Suprapubic skin (tissue), 4 donors: ENCODE measurements at regions not wholly inside any gene's neighbourhood (a gene's known extent, or its start where the extent isn't known, plus 50 kb on each side); places are given as distances from the start of the nearest gene placed in this dataset.

Experiments
- POLR2A ChIP-seq, 2 donors: fragments of 450-650 bp; IDR thresholded peaks; one replicate each; pipeline ENCODE4 v1.6.1; 2017; ENCODE audit warnings: antibody characterized with exemption in 2 of 2, mild to moderate bottlenecking in 2 of 2, moderate library complexity in 2 of 2
- POLR2AphosphoS5 ChIP-seq, 3 donors: sonication (generic); formaldehyde crosslinking; IDR thresholded peaks; one replicate each; pipeline ENCODE4 v1.6.1; 2017; ENCODE audit warnings: antibody characterized with exemption in 3 of 3
- TF ChIP-seq, protein P1 (sequence below), 2 donors: fragments of 200-600 bp in 1 of 2; fragments of 450-650 bp in 1 of 2; sonication (generic) in 1 of 2; IDR thresholded peaks; one replicate each; pipeline ENCODE4 v1.5.1; 2016 to 2019; ENCODE audit warnings: antibody characterized with exemption in 2 of 2, mild to moderate bottlenecking in 1 of 2, moderate library complexity in 1 of 2

DNA sequence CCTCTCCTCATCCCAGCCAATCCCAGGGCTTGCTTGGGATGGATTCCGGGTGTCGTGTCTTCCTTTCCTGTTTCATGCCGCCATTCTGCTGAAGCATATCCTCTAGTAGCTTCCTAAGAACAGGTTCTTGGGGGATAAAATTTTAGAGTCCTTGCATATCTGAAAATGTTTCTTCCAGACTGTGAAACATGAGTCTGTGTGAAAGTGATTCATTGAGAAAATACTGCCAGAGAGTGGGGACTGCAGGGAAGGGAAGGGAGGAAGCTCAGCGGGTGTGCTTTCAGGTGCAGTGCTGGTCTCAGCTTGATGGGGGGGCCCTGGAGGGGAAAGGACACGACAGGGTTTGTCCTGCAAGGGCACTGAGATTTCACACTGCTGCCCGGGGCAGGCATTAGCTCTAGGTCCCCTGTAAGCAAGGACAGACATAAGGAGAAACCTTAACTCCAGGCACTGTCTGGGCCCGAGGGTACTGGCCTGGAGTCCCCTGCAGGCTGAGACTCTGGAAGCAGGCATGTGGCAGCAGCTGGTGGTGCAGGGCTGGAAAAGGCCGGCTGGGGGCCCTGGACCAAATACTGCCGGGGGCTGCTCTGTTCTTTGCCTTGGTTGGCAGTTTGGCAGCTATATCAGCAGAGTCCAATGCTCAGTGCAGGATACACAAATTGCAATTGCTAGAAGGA, 97.6 kb upstream of the HS6ST1 start:
- TF ChIP-seq, protein P1, sequence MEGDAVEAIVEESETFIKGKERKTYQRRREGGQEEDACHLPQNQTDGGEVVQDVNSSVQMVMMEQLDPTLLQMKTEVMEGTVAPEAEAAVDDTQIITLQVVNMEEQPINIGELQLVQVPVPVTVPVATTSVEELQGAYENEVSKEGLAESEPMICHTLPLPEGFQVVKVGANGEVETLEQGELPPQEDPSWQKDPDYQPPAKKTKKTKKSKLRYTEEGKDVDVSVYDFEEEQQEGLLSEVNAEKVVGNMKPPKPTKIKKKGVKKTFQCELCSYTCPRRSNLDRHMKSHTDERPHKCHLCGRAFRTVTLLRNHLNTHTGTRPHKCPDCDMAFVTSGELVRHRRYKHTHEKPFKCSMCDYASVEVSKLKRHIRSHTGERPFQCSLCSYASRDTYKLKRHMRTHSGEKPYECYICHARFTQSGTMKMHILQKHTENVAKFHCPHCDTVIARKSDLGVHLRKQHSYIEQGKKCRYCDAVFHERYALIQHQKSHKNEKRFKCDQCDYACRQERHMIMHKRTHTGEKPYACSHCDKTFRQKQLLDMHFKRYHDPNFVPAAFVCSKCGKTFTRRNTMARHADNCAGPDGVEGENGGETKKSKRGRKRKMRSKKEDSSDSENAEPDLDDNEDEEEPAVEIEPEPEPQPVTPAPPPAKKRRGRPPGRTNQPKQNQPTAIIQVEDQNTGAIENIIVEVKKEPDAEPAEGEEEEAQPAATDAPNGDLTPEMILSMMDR (IDR thresholded peaks at IDR 0.05), result no peak
- TF ChIP-seq POLR2A (IDR thresholded peaks at IDR 0.05) (no peak), POLR2AphosphoS5 (IDR thresholded peaks at IDR 0.05) (no peak)
